SU-DHL-6 (cell line): ENCODE measurements at regions not wholly inside any gene's neighbourhood (a gene's known extent, or its start where the extent isn't known, plus 50 kb on each side); places are given as distances from the start of the nearest gene placed in this dataset.
"Not testable (repeated sequence)": the region's sequence is repeated elsewhere in the genome, so short reads cannot be mapped to it uniquely, and the experiment has no call there.

ENCODE experiments used
- H2AFZ ChIP-seq: fragments of 200-600 bp; sonication (generic); 2 replicates; pipeline ENCODE4 v1.6.1; 2014; ENCODE audit warnings: low read depth, mild to moderate bottlenecking, moderate library complexity, mixed read lengths, antibody characterized with exemption, low read length; ENCODE audit not compliant: severe bottlenecking
- H3F3A ChIP-seq: fragments of 200-600 bp; shearing (Covaris generic); 2 replicates; pipeline ENCODE4 v1.6.0; 2016; ENCODE audit warnings: antibody characterized with exemption, mild to moderate bottlenecking; ENCODE audit not compliant: insufficient read depth
- H3K27ac ChIP-seq: fragments of 200-600 bp; sonication (generic); 2 replicates; pipeline ENCODE4 v1.5.1; 2016; ENCODE audit warnings: low read depth, mild to moderate bottlenecking, low read length, moderate library complexity, mixed read lengths
- H3K27me3 ChIP-seq: fragments of 200-600 bp; sonication (generic), shearing (Covaris generic); 2 replicates; pipeline ENCODE4 v1.6.0; 2014; ENCODE audit warnings: mild to moderate bottlenecking, low read length
- H3K36me3 ChIP-seq: fragments of 200-600 bp; sonication (generic); 2 replicates; pipeline ENCODE4 v1.6.1; 2014; ENCODE audit warnings: mild to moderate bottlenecking, low read length, mixed read lengths
- H3K4me2 ChIP-seq: fragments of 300-600, 200-600 bp; shearing (Covaris generic), sonication (generic); 2 replicates; pipeline ENCODE4 v1.6.0; 2014; ENCODE audit warnings: low read length, low read depth, mild to moderate bottlenecking; ENCODE audit not compliant: poor library complexity, severe bottlenecking
- H3K4me3 ChIP-seq: fragments of 200-600 bp; sonication (generic); 2 replicates; pipeline ENCODE4 v1.5.1; 2014; ENCODE audit warnings: antibody characterized with exemption, low read length, mild to moderate bottlenecking, mixed read lengths; ENCODE audit not compliant: insufficient read depth, poor library complexity, severe bottlenecking
- H3K79me2 ChIP-seq: fragments of 200-600 bp; sonication (generic); 2 replicates; pipeline ENCODE4 v1.6.1; 2014; ENCODE audit warnings: mild to moderate bottlenecking, low read length, moderate library complexity; ENCODE audit not compliant: insufficient read depth
- H3K9ac ChIP-seq: fragments of 200-600 bp; sonication (generic); 2 replicates; pipeline ENCODE4 v1.7.0; 2014; ENCODE audit warnings: mild to moderate bottlenecking, low read length
- H3K9me2 ChIP-seq: fragments of 200-600 bp; sonication (generic); replicated peaks from 2 replicates; pipeline ENCODE4 v1.6.1; 2014; ENCODE audit warnings: low read length; ENCODE audit not compliant: insufficient read depth
- H3K9me3 ChIP-seq: fragments of 200-600 bp; sonication (generic); 2 replicates; pipeline ENCODE4 v1.6.1; 2014; ENCODE audit warnings: low read length, mixed read lengths; ENCODE audit not compliant: insufficient read depth
- H4K20me1 ChIP-seq: fragments of 200-600 bp; sonication (generic); 2 replicates; pipeline ENCODE4 v1.6.1; 2014; ENCODE audit warnings: low read depth, mild to moderate bottlenecking, antibody characterized with exemption, low read length, moderate library complexity, mixed read lengths
- CTCF ChIP-seq: fragments of 200-600 bp; sonication (generic); IDR thresholded peaks from one replicate; pipeline ENCODE4 v1.5.1; 2017; ENCODE audit warnings: antibody characterized with exemption, mild to moderate bottlenecking, low read length, moderate library complexity; ENCODE audit not compliant: insufficient read depth, poor library complexity, severe bottlenecking
- EZH2phosphoT487 ChIP-seq: fragments of 200-600 bp; sonication (generic), shearing (Covaris generic); conservative IDR thresholded peaks from 2 replicates; pipeline ENCODE4 v1.6.1; 2018; ENCODE audit warnings: mild to moderate bottlenecking, antibody characterized with exemption, low read length, moderate library complexity, mixed read lengths

- Histone ChIP-seq H3K4me3 (no peak overlapping the region), H3K36me3 (peaks cover 3% of the 10 kb centered on the region; the same call in 1 of the 2 replicates), H3F3A (no peaks in the 10 kb centered on the region), H3K27me3 (no peaks in the 10 kb centered on the region), H4K20me1 (no peaks in the 10 kb centered on the region), H2AFZ (no peak overlapping the region), H3K9me3 (0 out of 2 replicates have a peak, but pooled peaks cover 12% of the 10 kb centered on the region), H3K79me2 (no peaks in the 10 kb centered on the region), H3K4me2 (no peak overlapping the region), H3K9ac (no peak overlapping the region), H3K27ac (no peak overlapping the region), H3K9me2 (no peaks in the 10 kb centered on the region)
- TF ChIP-seq CTCF (no peak), EZH2phosphoT487 (no peak)
These were observed 195.1 kb upstream of the SLC38A2 start for GRCh38 chr12:46567667-46568066.

- no peak overlapping the region for H3K27ac ChIP-seq
- TF ChIP-seq CTCF: no peak
- TF ChIP-seq EZH2phosphoT487: no peak
- H3F3A ChIP-seq: no peaks in the 10 kb centered on the region
- no peaks in the 10 kb centered on the region for H3K79me2 ChIP-seq
- H2AFZ ChIP-seq: no peak overlapping the region
- no peak overlapping the region for H3K4me3 ChIP-seq
- no peaks in the 10 kb centered on the region for H3K9me2 ChIP-seq
- H3K9me3 ChIP-seq: 0 out of 2 replicates have a peak, but pooled peaks cover 9% of the 10 kb centered on the region
- no peaks in the 10 kb centered on the region for H4K20me1 ChIP-seq
- no peak overlapping the region for H3K4me2 ChIP-seq
- no peaks in the 10 kb centered on the region for H3K27me3 ChIP-seq
- H3K36me3 ChIP-seq: peaks cover 3% of the 10 kb centered on the region; the same call in 1 of the 2 replicates
- H3K9ac ChIP-seq: no peak overlapping the region
These were observed 190.2 kb upstream of the SLC38A2 start for GRCh38 chr12:46562625-46563225.

GRCh38 chr12:46561769-46562624, 189.4 kb upstream of the SLC38A2 start:
- not testable (repeated sequence) for H3K36me3 ChIP-seq, H3F3A ChIP-seq, H3K4me2 ChIP-seq, H4K20me1 ChIP-seq, H3K4me3 ChIP-seq, H3K9me3 ChIP-seq, H3K27me3 ChIP-seq, H3K9me2 ChIP-seq, H3K79me2 ChIP-seq, H3K9ac ChIP-seq, H3K27ac ChIP-seq, H2AFZ ChIP-seq

GRCh38 chr12:46560874-46561273, 188.3 kb upstream of the SLC38A2 start:
- Histone ChIP-seq H4K20me1 (no peaks in the 10 kb centered on the region), H3K36me3 (no peaks in the 10 kb centered on the region), H3F3A (no peaks in the 10 kb centered on the region), H3K4me3 (no peak overlapping the region), H3K9me3 (no peaks in the 10 kb centered on the region), H3K9ac (no peak overlapping the region), H3K4me2 (no peak overlapping the region), H3K9me2 (no peaks in the 10 kb centered on the region), H3K27ac (no peak overlapping the region), H2AFZ (no peak overlapping the region), H3K27me3 (no peaks in the 10 kb centered on the region), H3K79me2 (no peaks in the 10 kb centered on the region)
- TF ChIP-seq CTCF: no peak
- TF ChIP-seq EZH2phosphoT487: no peak
